ENCODE measurements at regions not wholly inside any gene's neighbourhood (a gene's known extent, or its start where the extent isn't known, plus 50 kb on each side); places are given as distances from the start of the nearest gene placed in this dataset.

DNA sequence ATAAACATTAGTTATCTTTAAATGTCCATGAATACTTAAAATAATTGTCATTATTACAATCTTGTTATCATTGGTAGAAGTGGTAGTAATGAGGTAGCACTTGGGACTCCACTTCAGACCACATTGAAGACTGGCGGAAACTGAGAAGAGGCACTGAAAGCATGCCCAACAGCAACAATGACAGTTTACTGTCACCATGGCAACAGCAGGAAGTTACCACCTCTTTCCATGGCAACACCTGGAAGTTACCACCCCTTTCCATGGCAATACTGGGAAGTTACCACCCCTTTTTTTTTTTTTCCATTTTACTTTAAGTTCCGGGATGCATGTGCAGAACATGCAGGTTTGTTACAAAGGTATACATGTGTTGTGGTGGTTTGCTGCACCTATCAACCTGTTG is 494.9 kb upstream of the RBFOX1 start:
- DNase-seq (ENCODE audit: low spot score in 2 of 2) = no peak
- Mint-ChIP-seq H3K27ac (ENCODE audit: low read depth) (no peak overlapping the region), H3K4me1 (no peaks in the 10 kb centered on the region), H3K36me3 (ENCODE audit: insufficient read depth) (no peaks in the 10 kb centered on the region), H3K4me3 (no peak overlapping the region), H3K9me3 (peaks cover 6% of the 10 kb centered on the region), H3K27me3 (no peaks in the 10 kb centered on the region)
- no peak for ATAC-seq (replicated peaks; ENCODE audit: extremely low read depth, poor library complexity, severe bottlenecking)

DNA sequence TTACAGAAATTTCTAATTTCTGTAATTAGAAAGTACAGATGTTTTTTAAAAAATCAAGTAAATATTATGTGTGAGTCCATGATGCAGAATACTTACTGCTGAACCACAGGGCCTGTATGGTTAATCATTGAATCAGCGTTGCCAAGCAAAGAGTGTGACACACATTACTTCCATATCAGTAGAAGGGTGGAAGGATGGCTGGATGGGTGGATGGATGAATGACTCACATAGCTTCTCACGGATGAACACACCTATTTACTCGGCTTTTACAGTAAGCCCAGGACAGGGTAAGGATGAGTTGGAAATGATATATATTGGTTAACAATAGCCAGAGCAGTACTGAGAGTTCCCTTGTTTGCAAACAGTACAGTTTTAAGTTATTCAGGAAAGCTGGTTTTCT is 495.9 kb upstream of the RBFOX1 start:
- Mint-ChIP-seq H3K27me3 (no peaks in the 10 kb centered on the region), H3K4me1 (no peaks in the 10 kb centered on the region), H3K36me3 (ENCODE audit: insufficient read depth) (no peaks in the 10 kb centered on the region), H3K9me3 (peaks cover 9% of the 10 kb centered on the region), H3K4me3 (no peak overlapping the region), H3K27ac (ENCODE audit: low read depth) (no peak overlapping the region)
- DNase-seq (ENCODE audit: low spot score in 2 of 2) (no peak), ATAC-seq (replicated peaks; ENCODE audit: extremely low read depth, poor library complexity, severe bottlenecking) (no peak)

DNA sequence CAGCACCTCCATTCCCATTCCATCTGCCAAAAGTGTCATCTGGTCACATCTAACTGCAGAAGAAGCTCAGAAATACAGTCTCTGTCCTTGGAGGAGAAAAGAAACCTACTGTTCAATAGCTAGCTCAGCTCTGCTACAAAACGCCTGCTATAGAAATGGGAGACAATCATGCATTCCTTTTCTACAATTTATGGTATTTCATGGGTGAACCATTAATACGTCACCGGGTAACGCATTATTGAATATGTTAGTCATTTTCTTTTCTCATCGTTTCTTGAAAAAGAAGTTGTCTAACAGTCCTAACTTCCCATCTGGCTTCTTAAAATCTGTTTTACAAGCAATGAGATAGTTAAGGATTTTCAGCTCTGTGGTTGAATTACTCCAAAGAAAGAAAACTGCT is 496.7 kb upstream of the RBFOX1 start:
- DNase-seq (ENCODE audit: low spot score in 2 of 2) = no peak
- H3K27me3 Mint-ChIP-seq = no peaks in the 10 kb centered on the region
- H3K27ac Mint-ChIP-seq (ENCODE audit: low read depth) = no peak overlapping the region
- H3K9me3 Mint-ChIP-seq = peaks cover 12% of the 10 kb centered on the region
- H3K4me3 Mint-ChIP-seq = no peak overlapping the region
- no peaks in the 10 kb centered on the region for H3K4me1 Mint-ChIP-seq
- H3K36me3 Mint-ChIP-seq (ENCODE audit: insufficient read depth) = no peaks in the 10 kb centered on the region
- no peak for ATAC-seq (replicated peaks; ENCODE audit: extremely low read depth, poor library complexity, severe bottlenecking)

DNA sequence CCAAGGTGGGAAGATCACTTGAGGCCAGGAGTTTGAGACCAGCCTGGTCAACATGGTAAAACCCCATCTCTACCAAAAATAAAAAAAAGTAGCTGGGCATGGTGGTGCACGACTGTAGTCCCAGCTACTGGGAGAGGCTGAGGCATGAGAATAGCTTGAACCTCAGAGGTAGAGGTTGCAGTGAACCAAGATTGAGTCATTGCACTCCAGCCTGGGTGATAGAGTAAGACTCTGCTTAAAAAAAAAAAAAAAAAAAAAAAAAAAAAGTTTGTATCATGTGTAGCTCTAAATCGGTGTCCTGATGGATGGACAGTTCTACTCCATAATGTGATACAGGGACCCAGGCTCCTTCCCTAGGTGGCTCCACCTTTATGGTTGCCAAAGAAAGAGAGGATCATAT is 497.1 kb upstream of the RBFOX1 start:
- DNase-seq (ENCODE audit: low spot score in 2 of 2) (no peak), ATAC-seq (replicated peaks; ENCODE audit: extremely low read depth, poor library complexity, severe bottlenecking) (no peak)
- no peak overlapping the region for H3K4me3 Mint-ChIP-seq
- H3K9me3 Mint-ChIP-seq = peaks cover 12% of the 10 kb centered on the region
- H3K27ac Mint-ChIP-seq (ENCODE audit: low read depth) = no peak overlapping the region
- H3K27me3 Mint-ChIP-seq = no peaks in the 10 kb centered on the region
- H3K4me1 Mint-ChIP-seq = no peaks in the 10 kb centered on the region
- no peaks in the 10 kb centered on the region for H3K36me3 Mint-ChIP-seq (ENCODE audit: insufficient read depth)

DNA sequence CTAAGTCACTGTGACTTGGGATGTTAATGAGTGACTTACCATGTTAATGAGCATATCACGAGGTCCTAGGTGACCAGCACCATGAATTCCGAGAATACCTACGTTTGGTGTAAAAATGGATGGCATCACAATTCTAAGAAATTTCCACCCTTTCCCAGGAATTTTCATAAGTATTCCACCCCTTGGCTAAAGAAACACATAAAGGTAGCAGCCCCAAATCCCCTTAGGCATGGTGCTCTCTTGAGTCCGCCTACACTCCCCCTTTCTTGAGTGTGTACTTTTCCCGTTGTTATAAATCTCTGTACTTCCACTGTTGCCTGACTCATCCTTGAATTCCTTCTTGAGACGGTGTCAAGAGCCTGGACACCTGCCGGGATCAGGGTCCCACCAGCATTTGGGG is 504.0 kb upstream of the RBFOX1 start:
- H3K4me3 Mint-ChIP-seq = no peak overlapping the region
- H3K9me3 Mint-ChIP-seq = peaks cover 33% of the 10 kb centered on the region
- ATAC-seq (replicated peaks; ENCODE audit: extremely low read depth, poor library complexity, severe bottlenecking) (no peak), DNase-seq (ENCODE audit: low spot score in 2 of 2) (no peak)
- no peaks in the 10 kb centered on the region for H3K27me3 Mint-ChIP-seq
- no peaks in the 10 kb centered on the region for H3K36me3 Mint-ChIP-seq (ENCODE audit: insufficient read depth)
- no peak overlapping the region for H3K27ac Mint-ChIP-seq (ENCODE audit: low read depth)
- no peaks in the 10 kb centered on the region for H3K4me1 Mint-ChIP-seq

DNA sequence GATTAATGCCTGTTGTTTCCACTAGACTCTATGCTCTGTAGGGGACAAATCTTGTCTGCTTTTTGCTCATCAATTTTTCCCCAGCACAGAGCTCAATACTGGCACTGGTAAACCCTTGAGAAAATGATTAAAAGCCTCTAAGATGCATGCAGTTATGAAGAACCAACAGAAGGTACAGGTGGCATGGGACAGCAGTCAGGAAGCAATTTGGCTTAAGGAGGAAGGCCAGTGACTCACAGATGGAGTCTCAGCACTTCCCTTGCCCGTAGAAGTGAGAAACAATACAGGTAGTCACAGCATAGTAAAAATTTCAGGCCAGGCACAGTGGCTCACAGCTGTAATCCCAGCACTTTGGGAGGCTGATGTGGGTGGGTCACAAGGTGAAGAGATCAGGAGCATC is 504.7 kb upstream of the RBFOX1 start:
- H3K4me3 Mint-ChIP-seq = no peak overlapping the region
- ATAC-seq (replicated peaks; ENCODE audit: extremely low read depth, poor library complexity, severe bottlenecking) (no peak), DNase-seq (ENCODE audit: low spot score in 2 of 2) (no peak)
- peaks cover 34% of the 10 kb centered on the region for H3K9me3 Mint-ChIP-seq
- H3K4me1 Mint-ChIP-seq = no peaks in the 10 kb centered on the region
- H3K36me3 Mint-ChIP-seq (ENCODE audit: insufficient read depth) = no peaks in the 10 kb centered on the region
- H3K27ac Mint-ChIP-seq (ENCODE audit: low read depth) = no peak overlapping the region
- no peaks in the 10 kb centered on the region for H3K27me3 Mint-ChIP-seq

DNA sequence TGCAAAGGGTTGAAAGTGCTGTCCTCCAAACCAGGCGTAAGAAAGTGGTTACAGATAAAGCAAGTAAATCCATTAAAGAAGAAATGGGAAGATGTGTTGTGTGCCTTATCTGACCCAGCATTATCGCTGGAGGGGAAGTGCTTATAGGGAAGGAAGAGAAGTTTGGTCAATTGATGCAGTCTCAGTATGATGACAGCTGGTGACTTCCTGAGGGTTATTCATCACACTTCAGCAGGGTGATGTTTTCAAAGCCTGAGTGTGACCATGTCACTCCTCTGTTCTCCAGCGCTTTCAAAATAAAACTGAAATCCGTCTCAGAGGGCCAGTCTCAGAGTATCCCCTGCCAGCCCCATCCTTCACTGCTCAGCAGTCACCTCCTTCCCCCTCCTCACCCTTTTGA is 505.4 kb upstream of the RBFOX1 start:
- Mint-ChIP-seq H3K27ac (ENCODE audit: low read depth) (no peak overlapping the region), H3K4me1 (no peaks in the 10 kb centered on the region), H3K27me3 (no peaks in the 10 kb centered on the region), H3K36me3 (ENCODE audit: insufficient read depth) (no peaks in the 10 kb centered on the region), H3K9me3 (peaks cover 34% of the 10 kb centered on the region), H3K4me3 (no peak overlapping the region)
- DNase-seq (ENCODE audit: low spot score in 2 of 2) (no peak), ATAC-seq (replicated peaks; ENCODE audit: extremely low read depth, poor library complexity, severe bottlenecking) (no peak)

DNA sequence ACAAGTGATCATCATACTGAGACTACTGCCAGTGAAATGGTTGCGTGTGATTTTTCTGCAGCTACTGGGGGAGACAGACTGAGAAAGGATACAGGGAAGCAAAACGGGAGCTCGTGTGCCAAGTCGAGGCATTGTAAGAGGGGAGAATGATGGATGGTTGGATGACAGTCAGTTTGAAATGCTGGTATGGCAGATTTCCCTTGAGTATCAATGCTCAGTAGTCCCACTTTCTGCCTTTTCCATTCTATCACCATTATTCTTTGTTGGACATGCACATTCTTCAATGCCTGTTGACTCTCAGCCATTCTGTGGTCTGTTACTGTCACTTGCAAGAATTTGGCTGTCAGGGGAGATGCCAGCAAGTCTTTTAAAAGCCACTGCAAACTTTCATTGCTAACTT is 510.6 kb upstream of the RBFOX1 start:
- peaks cover 29% of the 10 kb centered on the region for H3K9me3 Mint-ChIP-seq
- ATAC-seq (replicated peaks; ENCODE audit: extremely low read depth, poor library complexity, severe bottlenecking) (no peak), DNase-seq (ENCODE audit: low spot score in 2 of 2) (no peak)
- H3K4me3 Mint-ChIP-seq = no peak overlapping the region
- no peak overlapping the region for H3K27ac Mint-ChIP-seq (ENCODE audit: low read depth)
- H3K36me3 Mint-ChIP-seq (ENCODE audit: insufficient read depth) = no peaks in the 10 kb centered on the region
- no peaks in the 10 kb centered on the region for H3K4me1 Mint-ChIP-seq
- no peaks in the 10 kb centered on the region for H3K27me3 Mint-ChIP-seq

DNA sequence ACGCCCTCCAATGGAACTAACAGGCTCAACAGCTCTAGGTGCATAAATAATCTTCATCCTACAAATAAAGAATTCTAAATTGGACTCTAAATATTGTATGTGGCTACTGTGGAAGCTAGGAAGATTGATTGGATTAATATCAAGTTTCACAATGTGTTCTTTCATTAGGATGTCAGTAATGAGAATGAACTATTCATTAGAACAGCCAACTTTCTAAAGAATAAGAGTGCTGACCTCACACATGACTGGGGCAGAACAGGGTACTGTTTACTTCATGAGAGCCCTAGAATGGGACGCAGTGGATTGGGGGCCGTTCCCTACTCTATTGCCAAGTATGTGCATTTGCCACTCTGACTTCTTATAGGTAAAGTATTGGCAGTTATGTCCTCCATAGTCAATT is 528.2 kb upstream of the RBFOX1 start:
- no peaks in the 10 kb centered on the region for H3K27me3 Mint-ChIP-seq
- no peak overlapping the region for H3K27ac Mint-ChIP-seq (ENCODE audit: low read depth)
- DNase-seq (ENCODE audit: low spot score in 2 of 2) (no peak), ATAC-seq (replicated peaks; ENCODE audit: extremely low read depth, poor library complexity, severe bottlenecking) (no peak)
- H3K9me3 Mint-ChIP-seq = peaks cover 11% of the 10 kb centered on the region
- H3K36me3 Mint-ChIP-seq (ENCODE audit: insufficient read depth) = no peaks in the 10 kb centered on the region
- H3K4me1 Mint-ChIP-seq = no peaks in the 10 kb centered on the region
- no peak overlapping the region for H3K4me3 Mint-ChIP-seq

DNA sequence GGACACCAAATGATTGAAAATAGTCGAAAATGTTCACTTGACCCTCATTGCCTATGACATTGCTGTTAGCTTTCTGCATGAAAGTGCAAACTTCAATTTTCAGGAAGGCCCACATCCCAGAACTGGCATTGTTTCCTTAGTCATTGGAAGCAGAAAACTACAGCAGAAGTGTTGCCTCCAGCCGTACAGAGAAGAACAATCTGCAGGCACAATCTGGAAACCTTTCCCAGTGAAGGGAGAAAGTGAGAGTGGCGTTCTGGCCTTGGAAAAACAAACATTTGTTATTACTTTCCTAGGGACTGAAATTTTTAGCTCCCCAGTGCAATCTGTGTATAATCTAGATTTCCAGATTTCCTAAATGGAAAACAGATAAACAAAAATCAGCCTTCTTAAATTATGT is 529.5 kb upstream of the RBFOX1 start:
- no peak for DNase-seq (ENCODE audit: low spot score in 2 of 2)
- Mint-ChIP-seq H3K27me3 (no peaks in the 10 kb centered on the region), H3K9me3 (peaks cover 18% of the 10 kb centered on the region), H3K4me1 (no peaks in the 10 kb centered on the region), H3K36me3 (ENCODE audit: insufficient read depth) (no peaks in the 10 kb centered on the region), H3K4me3 (no peak overlapping the region), H3K27ac (ENCODE audit: low read depth) (no peak overlapping the region)
- no peak for ATAC-seq (replicated peaks; ENCODE audit: extremely low read depth, poor library complexity, severe bottlenecking)

DNA sequence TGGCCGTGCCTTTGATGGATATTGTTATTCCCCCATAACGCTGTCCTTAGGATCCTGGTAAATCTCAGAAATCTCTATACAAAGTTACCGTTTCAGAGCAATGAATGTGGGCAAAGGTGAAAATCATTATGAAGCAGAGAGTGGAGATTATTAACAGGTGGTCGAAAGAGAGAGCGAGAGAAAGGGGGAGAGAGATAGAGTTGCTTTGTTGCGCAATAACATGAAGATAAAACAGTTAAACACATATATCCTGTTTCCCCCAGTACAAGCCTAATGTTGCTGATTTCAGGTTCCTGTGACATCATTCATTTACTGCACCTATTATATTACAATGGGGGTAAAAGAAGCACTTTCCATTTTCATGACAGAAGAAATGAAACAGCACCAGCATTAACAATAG is 535.4 kb upstream of the RBFOX1 start:
- Mint-ChIP-seq H3K27me3 (no peaks in the 10 kb centered on the region), H3K27ac (ENCODE audit: low read depth) (no peak overlapping the region), H3K9me3 (peaks cover 17% of the 10 kb centered on the region), H3K4me3 (no peak overlapping the region), H3K4me1 (no peaks in the 10 kb centered on the region), H3K36me3 (ENCODE audit: insufficient read depth) (no peaks in the 10 kb centered on the region)
- no peak for ATAC-seq (replicated peaks; ENCODE audit: extremely low read depth, poor library complexity, severe bottlenecking)
- no peak for DNase-seq (ENCODE audit: low spot score in 2 of 2)

DNA sequence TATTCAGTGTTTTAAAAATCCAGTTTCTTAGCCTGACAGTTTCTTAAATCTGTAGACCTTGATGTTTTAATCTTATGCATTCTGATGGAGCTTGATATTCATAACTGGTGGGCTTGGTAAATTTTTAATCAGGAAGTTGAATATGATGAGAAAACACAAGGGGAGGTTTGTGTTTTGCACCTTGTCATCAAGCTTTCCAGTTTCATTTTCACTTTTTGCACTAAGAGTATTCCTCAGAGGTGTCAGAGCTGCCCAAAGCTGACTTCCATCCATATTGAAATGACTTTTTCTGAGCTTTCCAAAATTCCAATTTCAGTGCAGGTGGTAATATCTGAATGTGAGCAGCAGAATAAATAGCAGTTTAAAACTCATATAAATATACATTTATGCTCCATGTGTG is 555.0 kb upstream of the RBFOX1 start:
- no peak overlapping the region for H3K27ac Mint-ChIP-seq (ENCODE audit: low read depth)

DNA sequence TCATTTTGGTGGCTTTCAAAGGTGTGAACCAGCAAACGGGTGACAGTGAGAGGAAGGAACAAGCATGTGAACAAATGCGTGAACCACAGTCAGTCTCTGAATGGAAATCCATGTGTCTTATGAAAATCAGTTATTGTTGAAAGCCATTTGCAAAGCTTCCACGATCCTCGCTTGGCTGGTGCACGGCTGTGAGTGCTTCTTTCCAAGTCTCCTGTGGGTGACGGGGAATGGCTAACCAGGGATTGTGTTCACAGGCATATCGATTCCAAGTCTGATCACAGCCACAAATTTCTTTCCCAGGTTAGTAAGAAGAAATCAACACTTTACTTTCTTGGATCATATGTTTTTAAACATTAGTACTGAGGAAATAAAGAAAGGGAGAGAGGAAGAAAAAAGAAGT is 556.9 kb upstream of the RBFOX1 start:
- Mint-ChIP-seq H3K9me3 (peaks cover 5% of the 10 kb centered on the region), H3K4me3 (no peak overlapping the region), H3K4me1 (no peaks in the 10 kb centered on the region), H3K27ac (ENCODE audit: low read depth) (no peak overlapping the region), H3K27me3 (no peaks in the 10 kb centered on the region), H3K36me3 (ENCODE audit: insufficient read depth) (no peaks in the 10 kb centered on the region)
- DNase-seq (ENCODE audit: low spot score in 2 of 2) (no peak), ATAC-seq (replicated peaks; ENCODE audit: extremely low read depth, poor library complexity, severe bottlenecking) (no peak)

More for the DNA sequence above, 555.0 kb upstream of the RBFOX1 start:
- no peaks in the 10 kb centered on the region for H3K4me1 Mint-ChIP-seq
- H3K9me3 Mint-ChIP-seq = peaks cover 5% of the 10 kb centered on the region
- H3K4me3 Mint-ChIP-seq = no peak overlapping the region
- no peaks in the 10 kb centered on the region for H3K36me3 Mint-ChIP-seq (ENCODE audit: insufficient read depth)
- H3K27me3 Mint-ChIP-seq = no peaks in the 10 kb centered on the region
- ATAC-seq (replicated peaks; ENCODE audit: extremely low read depth, poor library complexity, severe bottlenecking) (no peak), DNase-seq (ENCODE audit: low spot score in 2 of 2) (no peak)

DNA sequence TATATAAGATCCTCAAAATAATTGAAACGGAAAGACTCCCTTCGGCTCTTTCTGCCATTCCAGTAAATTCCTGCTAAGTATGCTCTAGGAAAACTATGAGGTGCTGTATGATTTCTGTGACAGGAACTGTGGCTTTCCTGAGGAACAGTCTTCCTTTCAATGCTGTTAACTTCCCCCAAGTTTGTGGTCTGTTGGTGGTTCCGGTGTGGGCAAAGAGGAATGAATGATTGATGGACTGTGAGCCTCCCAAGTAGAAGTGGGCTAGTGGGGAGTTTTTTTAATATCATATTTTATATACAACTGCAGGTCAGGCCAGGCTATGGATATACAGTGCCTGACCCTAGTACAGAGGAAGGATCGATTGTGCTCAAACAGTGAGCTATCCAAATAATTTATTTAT is 560.7 kb upstream of the RBFOX1 start:
- Mint-ChIP-seq H3K27me3 (no peaks in the 10 kb centered on the region), H3K9me3 (no peaks in the 10 kb centered on the region), H3K4me1 (no peaks in the 10 kb centered on the region), H3K4me3 (no peak overlapping the region), H3K36me3 (ENCODE audit: insufficient read depth) (no peaks in the 10 kb centered on the region), H3K27ac (ENCODE audit: low read depth) (no peak overlapping the region)
- no peak for DNase-seq (ENCODE audit: low spot score in 2 of 2)
- no peak for ATAC-seq (replicated peaks; ENCODE audit: extremely low read depth, poor library complexity, severe bottlenecking)

Data from central memory CD8-positive, alpha-beta T cell (primary cell).